Liver (tissue), 8 donors: ENCODE measurements at regions not wholly inside any gene's neighbourhood (a gene's known extent, or its start where the extent isn't known, plus 50 kb on each side); places are given as distances from the start of the nearest gene placed in this dataset.

Experiments used
- DNase-seq: peaks from one replicate; pipeline ENCODE4 v3.0.0-alpha.2; 2017; ENCODE audit warnings: low spot score
- H3K27ac ChIP-seq, 2 donors: one replicate each; pipeline ENCODE4 v1.7.0; 2013; ENCODE audit warnings: inconsistent platforms in 2 of 2, low read length in 2 of 2, control low read depth in 1 of 2, low read depth in 1 of 2, mild to moderate bottlenecking in 1 of 2
- H3K27me3 ChIP-seq, 4 donors: one replicate each; pipeline versions ENCODE4 v1.6.1 to v1.7.0; 2013; ENCODE audit warnings: low read length in 3 of 4, inconsistent platforms in 1 of 4, mild to moderate bottlenecking in 1 of 4, moderate library complexity in 1 of 4; ENCODE audit not compliant: control insufficient read depth in 4 of 4, insufficient read depth in 4 of 4
- H3K36me3 ChIP-seq, 4 donors: one replicate each; pipeline versions ENCODE4 v1.6.1 to v1.7.0; 2013; ENCODE audit warnings: low read length in 3 of 4, mild to moderate bottlenecking in 3 of 4, low read depth in 1 of 4, moderate library complexity in 1 of 4; ENCODE audit not compliant: control insufficient read depth in 4 of 4, insufficient read depth in 3 of 4
- H3K4me1 ChIP-seq, 4 donors: one replicate each; pipeline versions ENCODE4 v1.6.1 to v1.7.0; 2013; ENCODE audit warnings: low read length in 3 of 4, mild to moderate bottlenecking in 3 of 4, moderate library complexity in 1 of 4; ENCODE audit not compliant: control insufficient read depth in 4 of 4, insufficient read depth in 4 of 4
- H3K4me3 ChIP-seq, 3 donors: one replicate each; pipeline versions ENCODE4 v1.6.1 to v1.7.0; 2013; ENCODE audit warnings: low read length in 3 of 3, control low read depth in 1 of 3, low read depth in 1 of 3, mild to moderate bottlenecking in 1 of 3
- H3K9ac ChIP-seq, 2 donors: one replicate each; pipeline ENCODE4 v1.7.0; 2013; ENCODE audit warnings: low read length in 2 of 2, mild to moderate bottlenecking in 2 of 2, moderate library complexity in 2 of 2, control low read depth in 1 of 2, low read depth in 1 of 2
- H3K9me3 ChIP-seq, 4 donors: one replicate each; pipeline versions ENCODE4 v1.6.1 to v1.7.0; 2013; ENCODE audit warnings: low read length in 3 of 4; ENCODE audit not compliant: control insufficient read depth in 4 of 4
- EGR1 ChIP-seq, 2 donors: IDR thresholded peaks; 2 replicates each; pipeline ENCODE4 v1.6.1; 2016 to 2018; ENCODE audit warnings: antibody characterized with exemption in 2 of 2, low read depth in 2 of 2
- FOXA1 ChIP-seq: IDR thresholded peaks from 2 replicates; pipeline ENCODE4 v1.6.1; 2016; ENCODE audit warnings: antibody characterized with exemption
- FOXA2 ChIP-seq: IDR thresholded peaks from 2 replicates; pipeline ENCODE4 v1.6.1; 2016; ENCODE audit warnings: antibody characterized with exemption
- GABPA ChIP-seq, 2 donors: IDR thresholded peaks in 1 of 2; conservative IDR thresholded peaks in 1 of 2; 2 replicates each; pipeline ENCODE4 v1.6.1; 2016; ENCODE audit warnings: antibody characterized with exemption in 2 of 2, mild to moderate bottlenecking in 1 of 2, moderate library complexity in 1 of 2
- HNF4A ChIP-seq, 2 donors: conservative IDR thresholded peaks; 2 replicates each; pipeline ENCODE4 v1.6.1; 2016; ENCODE audit warnings: antibody characterized with exemption in 2 of 2, mild to moderate bottlenecking in 2 of 2
- HNF4G ChIP-seq: IDR thresholded peaks from 2 replicates; pipeline ENCODE4 v1.6.1; 2016; ENCODE audit warnings: antibody characterized with exemption
- JUND ChIP-seq, 2 donors: IDR thresholded peaks; 2 replicates each; pipeline ENCODE4 v1.6.1; 2016; ENCODE audit warnings: antibody characterized with exemption in 2 of 2
- NR2F2 ChIP-seq: IDR thresholded peaks from 2 replicates; pipeline ENCODE4 v1.6.1; 2016; ENCODE audit warnings: antibody characterized with exemption
- RAD21 ChIP-seq, 2 donors: IDR thresholded peaks; 2 replicates each; pipeline ENCODE4 v1.6.1; 2016; ENCODE audit warnings: antibody characterized with exemption in 2 of 2, mild to moderate bottlenecking in 2 of 2
- RXRA ChIP-seq, 2 donors: IDR thresholded peaks; 2 replicates each; pipeline ENCODE4 v1.6.1; 2017 to 2018; ENCODE audit warnings: antibody characterized with exemption in 2 of 2, mild to moderate bottlenecking in 1 of 2
- SP1 ChIP-seq: IDR thresholded peaks from 2 replicates; pipeline ENCODE4 v1.6.1; 2018; ENCODE audit warnings: antibody characterized with exemption, mild to moderate bottlenecking
- TAF1 ChIP-seq: conservative IDR thresholded peaks from 2 replicates; pipeline ENCODE4 v1.6.1; 2016; ENCODE audit warnings: antibody characterized with exemption, mild to moderate bottlenecking
- YY1 ChIP-seq: IDR thresholded peaks from 2 replicates; pipeline ENCODE4 v1.6.1; 2016; ENCODE audit warnings: antibody characterized with exemption, mild to moderate bottlenecking
- WGBS: extraction: QIAGEN DNeasy Blood & Tissue Kit; methylation state at CpG from one replicate; pipeline ENCODE4 v1.1.7; 2013; 5-methylcytosine and 5-hydroxymethylcytosine counted together
- TF ChIP-seq, protein P1 (sequence below): IDR thresholded peaks from 2 replicates; pipeline ENCODE4 v1.6.1; 2016; ENCODE audit warnings: antibody characterized with exemption
- TF ChIP-seq, protein P2 (sequence below): IDR thresholded peaks from 2 replicates; pipeline ENCODE4 v1.6.1; 2016; ENCODE audit warnings: antibody characterized with exemption
- TF ChIP-seq, protein P3 (sequence below): IDR thresholded peaks from 2 replicates; pipeline ENCODE4 v1.6.1; 2016; ENCODE audit warnings: antibody characterized with exemption
- TF ChIP-seq, protein P4 (sequence below): fragments of 150-350 bp; IDR thresholded peaks from 2 replicates; pipeline ENCODE4 v1.5.1; 2017; ENCODE audit warnings: improper control_type of control experiment, low read depth, low read length; ENCODE audit not compliant: missing input control
- TF ChIP-seq, protein P5 (sequence below): IDR thresholded peaks from 2 replicates; pipeline ENCODE4 v1.6.1; 2016; ENCODE audit warnings: antibody characterized with exemption, mild to moderate bottlenecking
- donor health status: healthy.
- donor health status: healthy.
- donor health status: healthy.
- donor health status: healthy.
- donor health status: healthy.

DNA sequence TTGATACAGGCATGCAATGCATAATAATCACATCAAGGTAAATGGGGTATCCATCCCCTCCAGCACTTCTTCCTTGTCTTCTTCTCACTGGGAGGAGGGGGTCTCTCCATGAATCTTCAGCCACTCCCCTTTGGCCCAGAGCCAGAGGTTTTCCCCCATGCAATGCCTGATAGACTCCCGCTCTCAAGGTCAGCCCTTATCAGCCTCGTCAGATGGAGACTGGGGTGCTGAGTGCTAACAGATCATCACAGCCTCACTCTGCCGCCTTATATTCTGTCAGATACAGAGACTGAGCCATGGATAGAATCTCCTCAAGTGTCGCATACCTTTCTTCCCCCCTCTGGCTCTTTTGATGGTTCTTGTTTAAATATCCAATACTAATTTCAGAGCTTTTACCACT lies 503.1 kb downstream of the AACS start:
- no peak for DNase-seq
- 42% methylated on average over 4 of the region's 4 CpGs for WGBS
- no peak overlapping the region for H3K27ac ChIP-seq
- H3K4me1 ChIP-seq = no peaks in the 10 kb centered on the region
- peaks cover 0 to 3% (median 0%) of the 10 kb centered on the region in 4 donors for H3K27me3 ChIP-seq
- no peak for TF ChIP-seq GABPA (IDR thresholded peaks at IDR 0.05 in 1 of 2, conservative IDR thresholded peaks at IDR 0.05 in 1 of 2)
- TF ChIP-seq, protein P1, sequence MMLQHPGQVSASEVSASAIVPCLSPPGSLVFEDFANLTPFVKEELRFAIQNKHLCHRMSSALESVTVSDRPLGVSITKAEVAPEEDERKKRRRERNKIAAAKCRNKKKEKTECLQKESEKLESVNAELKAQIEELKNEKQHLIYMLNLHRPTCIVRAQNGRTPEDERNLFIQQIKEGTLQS = no peak
- no peak for TF ChIP-seq YY1
- H3K9ac ChIP-seq = no peak overlapping the region
- H3K36me3 ChIP-seq = no peaks in the 10 kb centered on the region
- no peaks in the 10 kb centered on the region for H3K9me3 ChIP-seq
- no peak overlapping the region for H3K4me3 ChIP-seq

DNA sequence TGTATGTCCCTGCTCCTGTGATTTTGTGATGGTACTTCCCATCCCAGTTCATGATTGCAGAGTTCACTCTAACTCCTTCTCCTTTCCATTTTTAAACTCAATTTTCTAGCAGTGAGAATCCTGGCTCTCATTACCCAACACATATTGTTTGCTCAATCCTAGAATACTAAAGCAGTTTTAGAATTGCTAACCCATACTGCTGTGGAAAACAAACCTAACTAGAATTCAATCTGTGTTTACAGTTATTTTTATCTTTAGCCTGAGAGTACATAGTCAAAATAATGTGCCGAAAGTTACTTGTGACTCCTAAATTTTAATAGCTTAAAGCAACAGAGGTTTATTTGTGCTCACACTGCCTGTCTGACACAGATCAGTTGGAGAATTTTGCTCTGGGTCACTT lies 508.0 kb downstream of the AACS start:
- H3K36me3 ChIP-seq = no peaks in the 10 kb centered on the region
- no peak overlapping the region for H3K4me3 ChIP-seq
- H3K27me3 ChIP-seq = peaks cover 0 to 3% (median 0%) of the 10 kb centered on the region in 4 donors
- no peaks in the 10 kb centered on the region for H3K4me1 ChIP-seq
- no peak overlapping the region for H3K27ac ChIP-seq
- no peak for TF ChIP-seq RAD21 (IDR thresholded peaks at IDR 0.05)
- no peak for TF ChIP-seq EGR1 (IDR thresholded peaks at IDR 0.05; ENCODE audit: low read depth in 2 of 2)
- TF ChIP-seq FOXA1 = no peak
- TF ChIP-seq, protein P1 = no peak
- TF ChIP-seq SP1 = no peak
- TF ChIP-seq YY1 = no peak
- no peak for TF ChIP-seq NR2F2
- TF ChIP-seq FOXA2 = no peak
- no peak for TF ChIP-seq HNF4G
- TF ChIP-seq, protein P2, sequence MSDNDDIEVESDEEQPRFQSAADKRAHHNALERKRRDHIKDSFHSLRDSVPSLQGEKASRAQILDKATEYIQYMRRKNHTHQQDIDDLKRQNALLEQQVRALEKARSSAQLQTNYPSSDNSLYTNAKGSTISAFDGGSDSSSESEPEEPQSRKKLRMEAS = no peak
- no peak for TF ChIP-seq HNF4A (conservative IDR thresholded peaks at IDR 0.05)
- no peak for TF ChIP-seq GABPA (IDR thresholded peaks at IDR 0.05 in 1 of 2, conservative IDR thresholded peaks at IDR 0.05 in 1 of 2)
- TF ChIP-seq TAF1 = no peak
- TF ChIP-seq JUND (IDR thresholded peaks at IDR 0.05) = no peak
- 84% methylated on average over 1 of the region's 1 CpG for WGBS
- H3K9me3 ChIP-seq = peaks cover 0 to 4% (median 0%) of the 10 kb centered on the region in 4 donors
- no peak overlapping the region for H3K9ac ChIP-seq
- DNase-seq = no peak

DNA sequence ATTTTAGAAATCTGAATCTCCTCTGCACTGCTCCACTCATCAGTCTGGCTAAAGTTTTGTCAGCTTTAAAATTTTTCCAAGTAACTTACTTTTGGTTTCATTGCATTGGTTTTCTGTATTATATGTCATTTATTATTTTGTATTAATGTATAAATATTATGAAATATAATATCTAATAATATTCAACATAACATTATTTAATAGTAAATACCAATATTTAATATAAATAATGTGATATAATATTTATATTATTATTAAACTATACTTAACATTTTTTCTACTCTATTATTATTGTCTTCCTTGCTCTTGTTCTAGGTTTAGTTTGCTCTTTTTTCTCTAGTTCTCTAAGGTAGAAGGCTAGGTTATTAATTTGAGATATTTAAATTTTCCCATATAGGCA lies 512.1 kb downstream of the AACS start:
- Histone ChIP-seq H3K4me1 (no peaks in the 10 kb centered on the region), H3K9me3 (peaks cover 0 to 14% (median 1%) of the 10 kb centered on the region in 4 donors), H3K36me3 (no peaks in the 10 kb centered on the region), H3K27me3 (peaks cover 0 to 4% (median 0%) of the 10 kb centered on the region in 4 donors), H3K27ac (no peak overlapping the region), H3K9ac (no peak overlapping the region), H3K4me3 (no peak overlapping the region)
- DNase-seq = no peak
- TF ChIP-seq JUND (IDR thresholded peaks at IDR 0.05) (no peak), TAF1 (no peak), FOXA2 (no peak), EGR1 (IDR thresholded peaks at IDR 0.05; ENCODE audit: low read depth in 2 of 2) (no peak), FOXA1 (no peak), RAD21 (IDR thresholded peaks at IDR 0.05) (no peak), HNF4G (no peak), RXRA (IDR thresholded peaks at IDR 0.05) (no peak), NR2F2 (no peak), SP1 (no peak), HNF4A (conservative IDR thresholded peaks at IDR 0.05) (no peak), YY1 (no peak), GABPA (IDR thresholded peaks at IDR 0.05 in 1 of 2, conservative IDR thresholded peaks at IDR 0.05 in 1 of 2) (no peak)
- TF ChIP-seq, protein P3, sequence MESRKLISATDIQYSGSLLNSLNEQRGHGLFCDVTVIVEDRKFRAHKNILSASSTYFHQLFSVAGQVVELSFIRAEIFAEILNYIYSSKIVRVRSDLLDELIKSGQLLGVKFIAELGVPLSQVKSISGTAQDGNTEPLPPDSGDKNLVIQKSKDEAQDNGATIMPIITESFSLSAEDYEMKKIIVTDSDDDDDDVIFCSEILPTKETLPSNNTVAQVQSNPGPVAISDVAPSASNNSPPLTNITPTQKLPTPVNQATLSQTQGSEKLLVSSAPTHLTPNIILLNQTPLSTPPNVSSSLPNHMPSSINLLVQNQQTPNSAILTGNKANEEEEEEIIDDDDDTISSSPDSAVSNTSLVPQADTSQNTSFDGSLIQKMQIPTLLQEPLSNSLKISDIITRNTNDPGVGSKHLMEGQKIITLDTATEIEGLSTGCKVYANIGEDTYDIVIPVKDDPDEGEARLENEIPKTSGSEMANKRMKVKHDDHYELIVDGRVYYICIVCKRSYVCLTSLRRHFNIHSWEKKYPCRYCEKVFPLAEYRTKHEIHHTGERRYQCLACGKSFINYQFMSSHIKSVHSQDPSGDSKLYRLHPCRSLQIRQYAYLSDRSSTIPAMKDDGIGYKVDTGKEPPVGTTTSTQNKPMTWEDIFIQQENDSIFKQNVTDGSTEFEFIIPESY = no peak
- TF ChIP-seq, protein P2 = no peak
- TF ChIP-seq, protein P4, sequence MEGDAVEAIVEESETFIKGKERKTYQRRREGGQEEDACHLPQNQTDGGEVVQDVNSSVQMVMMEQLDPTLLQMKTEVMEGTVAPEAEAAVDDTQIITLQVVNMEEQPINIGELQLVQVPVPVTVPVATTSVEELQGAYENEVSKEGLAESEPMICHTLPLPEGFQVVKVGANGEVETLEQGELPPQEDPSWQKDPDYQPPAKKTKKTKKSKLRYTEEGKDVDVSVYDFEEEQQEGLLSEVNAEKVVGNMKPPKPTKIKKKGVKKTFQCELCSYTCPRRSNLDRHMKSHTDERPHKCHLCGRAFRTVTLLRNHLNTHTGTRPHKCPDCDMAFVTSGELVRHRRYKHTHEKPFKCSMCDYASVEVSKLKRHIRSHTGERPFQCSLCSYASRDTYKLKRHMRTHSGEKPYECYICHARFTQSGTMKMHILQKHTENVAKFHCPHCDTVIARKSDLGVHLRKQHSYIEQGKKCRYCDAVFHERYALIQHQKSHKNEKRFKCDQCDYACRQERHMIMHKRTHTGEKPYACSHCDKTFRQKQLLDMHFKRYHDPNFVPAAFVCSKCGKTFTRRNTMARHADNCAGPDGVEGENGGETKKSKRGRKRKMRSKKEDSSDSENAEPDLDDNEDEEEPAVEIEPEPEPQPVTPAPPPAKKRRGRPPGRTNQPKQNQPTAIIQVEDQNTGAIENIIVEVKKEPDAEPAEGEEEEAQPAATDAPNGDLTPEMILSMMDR = no peak
- TF ChIP-seq, protein P5, sequence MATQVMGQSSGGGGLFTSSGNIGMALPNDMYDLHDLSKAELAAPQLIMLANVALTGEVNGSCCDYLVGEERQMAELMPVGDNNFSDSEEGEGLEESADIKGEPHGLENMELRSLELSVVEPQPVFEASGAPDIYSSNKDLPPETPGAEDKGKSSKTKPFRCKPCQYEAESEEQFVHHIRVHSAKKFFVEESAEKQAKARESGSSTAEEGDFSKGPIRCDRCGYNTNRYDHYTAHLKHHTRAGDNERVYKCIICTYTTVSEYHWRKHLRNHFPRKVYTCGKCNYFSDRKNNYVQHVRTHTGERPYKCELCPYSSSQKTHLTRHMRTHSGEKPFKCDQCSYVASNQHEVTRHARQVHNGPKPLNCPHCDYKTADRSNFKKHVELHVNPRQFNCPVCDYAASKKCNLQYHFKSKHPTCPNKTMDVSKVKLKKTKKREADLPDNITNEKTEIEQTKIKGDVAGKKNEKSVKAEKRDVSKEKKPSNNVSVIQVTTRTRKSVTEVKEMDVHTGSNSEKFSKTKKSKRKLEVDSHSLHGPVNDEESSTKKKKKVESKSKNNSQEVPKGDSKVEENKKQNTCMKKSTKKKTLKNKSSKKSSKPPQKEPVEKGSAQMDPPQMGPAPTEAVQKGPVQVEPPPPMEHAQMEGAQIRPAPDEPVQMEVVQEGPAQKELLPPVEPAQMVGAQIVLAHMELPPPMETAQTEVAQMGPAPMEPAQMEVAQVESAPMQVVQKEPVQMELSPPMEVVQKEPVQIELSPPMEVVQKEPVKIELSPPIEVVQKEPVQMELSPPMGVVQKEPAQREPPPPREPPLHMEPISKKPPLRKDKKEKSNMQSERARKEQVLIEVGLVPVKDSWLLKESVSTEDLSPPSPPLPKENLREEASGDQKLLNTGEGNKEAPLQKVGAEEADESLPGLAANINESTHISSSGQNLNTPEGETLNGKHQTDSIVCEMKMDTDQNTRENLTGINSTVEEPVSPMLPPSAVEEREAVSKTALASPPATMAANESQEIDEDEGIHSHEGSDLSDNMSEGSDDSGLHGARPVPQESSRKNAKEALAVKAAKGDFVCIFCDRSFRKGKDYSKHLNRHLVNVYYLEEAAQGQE = no peak
- TF ChIP-seq, protein P1 = no peak
